Endothelial cell of umbilical vein (primary cell): ENCODE measurements at regions not wholly inside any gene's neighbourhood (a gene's known extent, or its start where the extent isn't known, plus 50 kb on each side); places are given as distances from the start of the nearest gene placed in this dataset.

ENCODE experiments used
- BruUV-seq: library from RNA; stranded (reverse); fragments of 400-500 nt; replicated peaks from 2 replicates; lab custom pipeline; 2021; lab: Mats Ljungman, UMichigan
- CTCF ChIA-PET: fragments of 300-600, 350-600 bp; sonication (Branson Sonifier 250); formaldehyde crosslinking; loops from one replicate; lab custom pipeline; 2021; ENCODE audit warnings: antibody characterized with exemption, inconsistent platforms; lab: Charles Lee
- POLR2A ChIA-PET: fragments of 300-600, 350-600 bp; sonication (Branson Sonifier 250); formaldehyde crosslinking; loops from one replicate; lab custom pipeline; 2021; ENCODE audit warnings: antibody characterized with exemption, inconsistent platforms; lab: Charles Lee
- DNase-seq: peaks from one replicate; pipeline ENCODE4 v3.0.0-alpha.2; 2011; ENCODE audit warnings: low read depth, low spot score
- FAIRE-seq: peaks from 2 replicates; lab custom pipeline; 2011; peaks lifted over from hg19 to GRCh38; lab: Jason Lieb, UNC
- H2AFZ ChIP-seq: 2 replicates; pipeline ENCODE4 v1.6.0; 2012; ENCODE audit warnings: low read depth, low read length, control low read depth, inconsistent platforms
- H3K27ac ChIP-seq: 2 replicates; pipeline ENCODE4 v1.5.1; 2011; ENCODE audit warnings: low read depth, mild to moderate bottlenecking, control low read depth, low read length, moderate library complexity; ENCODE audit not compliant: insufficient read depth
- H3K27me3 ChIP-seq, 2 experiments: 2 replicates each; pipeline versions ENCODE4 v1.6.0 to v1.6.1; 2011; ENCODE audit warnings: low read length in 2 of 2, mixed read lengths in 1 of 2; ENCODE audit not compliant: control insufficient read depth in 2 of 2, insufficient read depth in 2 of 2
- H3K36me3 ChIP-seq, 2 experiments: 2 replicates in 1 of 2; 3 replicates in 1 of 2; pipeline ENCODE4 v1.5.1; 2011; ENCODE audit warnings: low read length in 2 of 2, mild to moderate bottlenecking in 1 of 2, moderate library complexity in 1 of 2; ENCODE audit not compliant: control insufficient read depth in 2 of 2, insufficient read depth in 2 of 2; ENCODE audit errors: extremely low read depth in 1 of 2
- H3K4me1 ChIP-seq: 3 replicates; pipeline ENCODE4 v1.5.1; 2011; ENCODE audit warnings: mild to moderate bottlenecking, low read length; ENCODE audit not compliant: control insufficient read depth, insufficient read depth; ENCODE audit errors: extremely low read depth
- H3K4me2 ChIP-seq: 2 replicates; pipeline ENCODE4 v1.6.1; 2011; ENCODE audit warnings: low read length, control low read depth, mixed read lengths; ENCODE audit not compliant: insufficient read depth
- H3K4me3 ChIP-seq, 3 experiments: fragments of 200-600 bp in 1 of 3; sonication (generic), shearing (Covaris generic) in 1 of 3; replicated peaks in 1 of 3; 2 replicates each; pipeline ENCODE4 v1.5.1; 2011 to 2016; ENCODE audit warnings: control low read depth in 3 of 3, low read length in 3 of 3, mild to moderate bottlenecking in 2 of 3, inconsistent platforms in 1 of 3, low read depth in 1 of 3, moderate library complexity in 1 of 3; ENCODE audit not compliant: insufficient read depth in 1 of 3
- H3K79me2 ChIP-seq: 2 replicates; pipeline ENCODE4 v1.6.0; 2012; ENCODE audit warnings: low read length, inconsistent platforms; ENCODE audit not compliant: control insufficient read depth, insufficient read depth
- H3K9ac ChIP-seq: replicated peaks from 2 replicates; pipeline ENCODE3; 2011; ENCODE audit warnings: low read length, control low read depth; ENCODE audit not compliant: insufficient read depth; ENCODE audit errors: extremely low read depth
- H3K9me1 ChIP-seq: replicated peaks from 3 replicates; pipeline ENCODE4 v1.6.0; 2011; ENCODE audit warnings: mild to moderate bottlenecking, low read length; ENCODE audit not compliant: control insufficient read depth, insufficient read depth; ENCODE audit errors: extremely low read depth
- H3K9me3 ChIP-seq: replicated peaks from 2 replicates; pipeline ENCODE4 v1.5.1; 2012; ENCODE audit warnings: low read length, inconsistent platforms; ENCODE audit not compliant: control insufficient read depth, insufficient read depth
- H4K20me1 ChIP-seq: replicated peaks from 2 replicates; pipeline ENCODE3; 2011; ENCODE audit warnings: mild to moderate bottlenecking, low read length; ENCODE audit not compliant: control insufficient read depth, insufficient read depth; ENCODE audit errors: extremely low read depth
- CTCF ChIP-seq, 2 donors: IDR thresholded peaks; 1 replicate in 1 of 2; 2 replicates in 1 of 2; pipeline ENCODE4 v1.5.1; 2011; ENCODE audit warnings: low read length in 2 of 2, mild to moderate bottlenecking in 2 of 2, moderate library complexity in 2 of 2, control low read depth in 1 of 2, inconsistent platforms in 1 of 2, low read depth in 1 of 2; ENCODE audit not compliant: insufficient read depth in 1 of 2; ENCODE audit errors: extremely low read depth in 1 of 2
- EZH2 ChIP-seq: IDR thresholded peaks from 2 replicates; pipeline ENCODE4 v1.6.1; 2012; ENCODE audit warnings: borderline replicate concordance, low read depth, mild to moderate bottlenecking, moderate library complexity, low read length, inconsistent platforms; ENCODE audit not compliant: severe bottlenecking
- FOS ChIP-seq: IDR thresholded peaks from 2 replicates; pipeline ENCODE4 v1.6.1; 2011; ENCODE audit warnings: mild to moderate bottlenecking, low read length, moderate library complexity, borderline replicate concordance; ENCODE audit not compliant: insufficient read depth
- GATA2 ChIP-seq: IDR thresholded peaks from 2 replicates; pipeline ENCODE4 v1.7.0; 2011; ENCODE audit warnings: low read depth, mild to moderate bottlenecking, moderate library complexity, mixed read lengths, low read length; ENCODE audit not compliant: insufficient read length, insufficient read depth
- JUN ChIP-seq: IDR thresholded peaks from 2 replicates; pipeline ENCODE4 v1.6.1; 2011; ENCODE audit warnings: borderline replicate concordance, low read depth; ENCODE audit not compliant: insufficient read length, insufficient read depth
- MAX ChIP-seq: IDR thresholded peaks from 2 replicates; pipeline ENCODE4 v1.6.1; 2011; ENCODE audit not compliant: insufficient read depth, insufficient read length
- MYC ChIP-seq: IDR thresholded peaks from one replicate; pipeline ENCODE4 v1.6.1; 2011; ENCODE audit warnings: mild to moderate bottlenecking, low read depth, low read length
- POLR2A ChIP-seq: IDR thresholded peaks from 2 replicates; pipeline ENCODE4 v1.6.1; 2012; ENCODE audit warnings: low read depth, mild to moderate bottlenecking, control low read depth, low read length
- POLR2AphosphoS5 ChIP-seq: IDR thresholded peaks from 2 replicates; pipeline ENCODE4 v1.6.1; 2012; ENCODE audit warnings: low read depth, mild to moderate bottlenecking, control low read depth, low read length, moderate library complexity; ENCODE audit not compliant: insufficient read depth
- dilution Hi-C: fragments of 300-500 bp; cut with MboI; formaldehyde crosslinking; loops from one replicate; pipeline ENCODE4 v1.15.0; 2019; ENCODE audit warnings: low sequenced_read_pairs; ENCODE audit not compliant: extremely low pct_ligation_motif_present
- intact Hi-C: fragments of 100-400 bp; cut with micrococcal nuclease; formaldehyde crosslinking; loops from one replicate; pipeline ENCODE4 v1.10.0; 2022

GRCh38 chr2:241964133-241964532 lies 94.6 kb downstream of the RTP5 start:
- DNase-seq (no peak), FAIRE-seq (no peak)
- dilution Hi-C loops (no loop called here), intact Hi-C loops (no loop called here)
- Histone ChIP-seq H2AFZ (no peak overlapping the region), H3K9ac (no peak overlapping the region), H3K36me3 (no peaks in the 10 kb centered on the region), H3K27me3 (peaks cover 0 to 2% of the 10 kb centered on the region in 2 experiments), H3K4me2 (no peak overlapping the region), H3K27ac (no peak overlapping the region), H3K79me2 (no peaks in the 10 kb centered on the region), H3K9me1 (no peaks in the 10 kb centered on the region), H3K9me3 (no peaks in the 10 kb centered on the region), H3K4me1 (no peaks in the 10 kb centered on the region), H4K20me1 (no peaks in the 10 kb centered on the region), H3K4me3 (no peak overlapping the region)
- no TSS peak for BruUV-seq
- TF ChIP-seq FOS (no peak), POLR2AphosphoS5 (no peak), JUN (no peak), POLR2A (no peak), MAX (no peak), EZH2 (no peak), MYC (no peak), GATA2 (no peak), CTCF (IDR thresholded peaks at IDR 0.05; ENCODE audit: extremely low read depth in 1 of 2, insufficient read depth in 1 of 2, low read depth in 1 of 2, low read length in 2 of 2) (no peak)
- ChIA-PET CTCF (interaction anchor here (1.9 kb wide), 1 partner anchor 14 kb away, joined by 7 read pairs; no protein-coding TSS in a partner anchor), POLR2A (no interaction called here)
